SH-SY5Y (cell line): ENCODE measurements at regions not wholly inside any gene's neighbourhood (a gene's known extent, or its start where the extent isn't known, plus 50 kb on each side); places are given as distances from the start of the nearest gene placed in this dataset.

ENCODE experiments used
- GATA2 ChIP-seq: IDR thresholded peaks from 2 replicates; pipeline ENCODE4 v1.6.1; 2011; ENCODE audit warnings: mild to moderate bottlenecking, low read depth, low read length
- GATA3 ChIP-seq: IDR thresholded peaks from 2 replicates; pipeline ENCODE4 v1.6.1; 2011; ENCODE audit warnings: low read depth, mild to moderate bottlenecking, low read length, moderate library complexity

- TF ChIP-seq GATA2 (no peak), GATA3 (no peak)
Observed at GRCh38 chr7:94054130-94054529, 50.0 kb upstream of the BET1 start.

GRCh38 chr7:94055963-94056362, 51.8 kb upstream of the BET1 start:
- no peak for TF ChIP-seq GATA3

DNA sequence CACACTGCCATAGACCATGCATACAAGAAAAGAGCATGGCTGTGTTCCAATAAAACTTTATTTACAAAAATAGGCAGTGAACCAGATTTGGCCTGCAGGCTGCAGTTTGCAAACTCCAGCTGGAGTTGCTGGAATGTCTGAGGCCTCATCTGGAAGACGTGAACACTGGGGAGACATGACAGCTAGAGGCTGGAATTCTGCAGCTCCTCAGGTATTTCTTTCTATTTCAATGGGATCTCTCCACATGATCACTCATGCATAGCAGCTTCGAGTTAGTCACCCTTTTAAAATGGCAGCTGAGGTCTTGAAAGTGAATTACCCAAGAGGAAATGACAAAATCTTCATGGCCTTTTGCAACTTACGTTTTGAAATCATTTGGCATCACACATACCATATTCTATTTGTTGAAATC, 52.6 kb upstream of the BET1 start:
- no peak for TF ChIP-seq GATA2
- TF ChIP-seq GATA3 = no peak

- no peak for TF ChIP-seq GATA3
- no peak for TF ChIP-seq GATA2
Observed at GRCh38 chr7:94057955-94058354, 53.8 kb upstream of the BET1 start.

- no peak for TF ChIP-seq GATA3
- no peak for TF ChIP-seq GATA2
Observed at GRCh38 chr7:94059746-94060145, 55.6 kb upstream of the BET1 start.

DNA sequence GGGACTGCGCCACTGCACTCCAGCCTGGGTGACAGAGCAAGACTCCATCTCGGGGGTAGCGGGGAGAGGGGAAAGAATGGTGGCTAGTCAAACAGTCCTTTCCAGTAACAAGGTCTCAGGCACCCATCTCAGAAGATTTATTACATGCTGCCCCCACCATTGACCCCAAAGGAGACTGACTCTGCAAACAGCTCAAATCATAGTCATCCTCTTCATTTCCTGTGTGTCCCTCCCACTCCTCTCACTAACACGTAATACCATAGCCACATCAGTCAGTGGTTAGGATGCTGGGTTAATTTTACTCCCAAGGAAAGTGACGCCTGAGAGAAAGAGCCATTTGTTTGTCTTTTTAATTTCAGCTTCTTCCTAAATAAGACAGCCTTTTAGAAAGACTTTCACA, 56.6 kb upstream of the BET1 start:
- TF ChIP-seq GATA2 = no peak
- TF ChIP-seq GATA3 = no peak

GRCh38 chr7:94061326-94061725, 57.2 kb upstream of the BET1 start:
- no peak for TF ChIP-seq GATA3

- TF ChIP-seq GATA2 = no peak
- TF ChIP-seq GATA3 = no peak
Observed at GRCh38 chr7:94062372-94062771, 58.2 kb upstream of the BET1 start.

- TF ChIP-seq GATA3 = peak; percentile 69; the same call in 1 of the 2 replicates
- TF ChIP-seq GATA2 = peak; percentile 63; the same call in 1 of the 2 replicates
Observed at GRCh38 chr7:94064541-94065191, 60.5 kb upstream of the BET1 start.

GRCh38 chr7:94067047-94067446, 62.9 kb upstream of the BET1 start:
- TF ChIP-seq GATA2 (no peak), GATA3 (no peak)

GRCh38 chr7:94067506-94067905, 63.4 kb upstream of the BET1 start:
- no peak for TF ChIP-seq GATA2
- no peak for TF ChIP-seq GATA3

GRCh38 chr7:94069162-94069739, 65.1 kb upstream of the BET1 start:
- TF ChIP-seq GATA3 = no peak

GRCh38 chr7:94080551-94080950, 76.4 kb upstream of the BET1 start:
- TF ChIP-seq GATA3 = no peak
- no peak for TF ChIP-seq GATA2

DNA sequence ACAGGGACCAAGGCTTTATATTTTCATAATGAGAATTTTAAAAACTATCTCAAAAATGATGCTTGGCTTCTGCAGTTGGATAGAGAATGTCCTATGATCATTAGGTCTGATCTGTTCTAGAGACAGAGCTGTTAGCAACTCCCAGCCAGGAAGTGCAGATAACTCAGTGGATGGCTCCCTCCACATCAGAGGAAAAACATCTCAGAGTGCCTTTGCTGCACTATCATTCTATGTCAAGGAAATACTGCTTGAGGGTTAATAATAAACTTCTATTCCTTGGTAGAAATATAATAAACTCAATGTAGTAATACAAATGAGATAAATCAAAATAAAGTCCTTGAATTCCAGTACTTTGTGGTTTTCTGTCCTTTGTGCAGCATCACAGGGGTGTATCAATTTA, 78.0 kb upstream of the BET1 start:
- TF ChIP-seq GATA2 (no peak), GATA3 (no peak)

DNA sequence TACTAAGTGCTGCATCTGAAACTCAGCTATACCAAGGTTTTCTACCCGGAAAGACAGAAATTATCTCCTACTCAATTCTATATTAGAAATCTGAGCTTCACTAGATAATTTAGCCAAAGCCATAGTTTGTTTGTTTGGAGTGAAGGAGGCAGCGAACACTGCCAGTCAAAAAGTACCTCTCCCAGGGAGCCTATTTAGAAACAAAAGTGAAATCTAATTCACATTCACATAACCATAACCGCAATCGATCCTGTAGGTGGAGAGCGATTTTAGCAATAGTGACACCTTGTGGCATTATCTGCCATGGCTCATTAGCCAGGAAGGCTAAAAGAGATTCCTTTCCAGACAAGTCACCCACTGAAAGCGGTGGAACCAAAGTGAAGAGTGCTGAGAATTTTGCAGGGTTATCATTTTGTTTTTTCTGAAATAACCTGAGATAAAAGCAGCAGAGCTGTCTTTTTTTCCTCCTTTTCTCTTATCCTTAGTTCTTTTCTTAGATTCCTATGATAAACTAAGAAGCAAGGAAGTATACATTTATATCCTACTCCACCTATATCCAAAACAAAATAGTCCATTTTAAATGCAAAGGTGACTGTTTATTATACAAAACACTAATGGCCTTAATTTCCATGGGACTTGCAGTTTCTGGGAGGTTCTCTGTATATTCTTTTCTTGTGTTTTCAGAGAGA, 83.7 kb upstream of the BET1 start:
- TF ChIP-seq GATA3 (no peak), GATA2 (0 out of 2 replicates have a peak, but pooled peaks have one; percentile 7)
